Suppressor macrophage treated with lipopolysaccharide for 1 hour (primary cell): ENCODE measurements at regions not wholly inside any gene's neighbourhood (a gene's known extent, or its start where the extent isn't known, plus 50 kb on each side); places are given as distances from the start of the nearest gene placed in this dataset.
"Not testable (repeated sequence)": the region's sequence is repeated elsewhere in the genome, so short reads cannot be mapped to it uniquely, and the experiment has no call there.

Experiments
- DNase-seq, 3 donors: peaks; one replicate each; pipeline ENCODE4 v3.0.0-alpha.2; 2020 to 2022

GRCh38 chr5:119299242-119299614 lies 56.6 kb upstream of the TNFAIP8 start:
- DNase-seq: not testable (repeated sequence)

- DNase-seq: not testable (repeated sequence)
These were observed 56.1 kb upstream of the TNFAIP8 start for GRCh38 chr5:119299615-119300310.

GRCh38 chr5:119300311-119300670 lies 55.5 kb upstream of the TNFAIP8 start:
- DNase-seq: no peak

DNA sequence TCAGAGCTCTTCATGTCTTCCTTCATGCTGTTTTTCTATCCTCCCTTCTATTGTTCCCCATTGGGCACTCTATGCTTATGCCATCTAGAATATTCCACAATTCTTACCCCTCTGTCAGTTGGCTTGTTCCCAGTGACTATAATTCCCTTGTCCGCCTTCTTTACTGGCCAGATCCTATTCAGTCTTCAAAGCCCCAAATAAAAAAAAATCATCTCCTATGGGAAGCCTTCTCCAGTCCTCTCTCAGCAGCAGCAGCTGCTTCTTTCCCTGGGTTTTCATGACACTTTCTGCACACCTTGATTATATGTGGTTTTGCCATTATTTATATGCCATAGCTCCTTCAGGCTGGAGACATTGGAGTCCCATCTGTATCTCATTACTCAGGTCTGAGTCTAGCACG lies 54.6 kb upstream of the TNFAIP8 start:
- DNase-seq: no peak

DNA sequence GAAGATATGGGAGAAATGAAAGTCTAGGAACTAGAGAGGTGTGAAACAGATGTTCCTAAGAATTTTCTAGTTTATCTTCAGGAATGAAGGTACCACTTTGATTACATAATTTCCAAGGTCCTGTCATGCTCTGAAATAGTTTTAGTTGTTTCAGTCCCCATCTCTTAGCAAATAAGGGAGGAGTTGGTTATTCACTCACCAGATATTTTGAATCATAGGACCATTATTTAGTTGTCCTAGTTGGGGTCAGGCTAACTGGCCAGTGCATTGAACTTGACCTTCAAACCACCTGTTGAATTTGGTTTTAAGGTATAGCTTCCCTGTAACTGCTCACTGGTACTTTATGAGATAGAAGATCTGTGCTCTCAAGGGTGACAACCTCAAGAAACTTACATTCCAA lies 53.9 kb upstream of the TNFAIP8 start:
- no peak for DNase-seq

DNA sequence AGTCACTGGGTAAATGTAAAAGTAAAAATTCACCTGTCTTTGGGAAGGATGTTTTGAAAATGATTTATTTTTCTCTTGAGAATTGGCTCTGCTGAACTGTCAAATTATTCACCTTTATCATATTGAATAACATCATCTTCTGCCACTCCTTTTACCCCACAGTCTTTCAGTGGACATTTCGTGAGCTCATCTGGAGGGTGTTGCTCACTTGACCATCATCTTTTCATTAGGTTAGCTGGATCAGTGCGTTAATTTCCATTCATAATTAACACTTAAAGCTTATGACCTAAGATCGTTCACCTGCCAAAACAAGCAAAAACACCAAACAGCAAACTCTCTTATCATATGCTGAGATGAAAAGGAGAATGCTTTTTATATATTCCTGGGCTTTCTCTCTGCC lies 53.4 kb upstream of the TNFAIP8 start:
- no peak for DNase-seq

DNA sequence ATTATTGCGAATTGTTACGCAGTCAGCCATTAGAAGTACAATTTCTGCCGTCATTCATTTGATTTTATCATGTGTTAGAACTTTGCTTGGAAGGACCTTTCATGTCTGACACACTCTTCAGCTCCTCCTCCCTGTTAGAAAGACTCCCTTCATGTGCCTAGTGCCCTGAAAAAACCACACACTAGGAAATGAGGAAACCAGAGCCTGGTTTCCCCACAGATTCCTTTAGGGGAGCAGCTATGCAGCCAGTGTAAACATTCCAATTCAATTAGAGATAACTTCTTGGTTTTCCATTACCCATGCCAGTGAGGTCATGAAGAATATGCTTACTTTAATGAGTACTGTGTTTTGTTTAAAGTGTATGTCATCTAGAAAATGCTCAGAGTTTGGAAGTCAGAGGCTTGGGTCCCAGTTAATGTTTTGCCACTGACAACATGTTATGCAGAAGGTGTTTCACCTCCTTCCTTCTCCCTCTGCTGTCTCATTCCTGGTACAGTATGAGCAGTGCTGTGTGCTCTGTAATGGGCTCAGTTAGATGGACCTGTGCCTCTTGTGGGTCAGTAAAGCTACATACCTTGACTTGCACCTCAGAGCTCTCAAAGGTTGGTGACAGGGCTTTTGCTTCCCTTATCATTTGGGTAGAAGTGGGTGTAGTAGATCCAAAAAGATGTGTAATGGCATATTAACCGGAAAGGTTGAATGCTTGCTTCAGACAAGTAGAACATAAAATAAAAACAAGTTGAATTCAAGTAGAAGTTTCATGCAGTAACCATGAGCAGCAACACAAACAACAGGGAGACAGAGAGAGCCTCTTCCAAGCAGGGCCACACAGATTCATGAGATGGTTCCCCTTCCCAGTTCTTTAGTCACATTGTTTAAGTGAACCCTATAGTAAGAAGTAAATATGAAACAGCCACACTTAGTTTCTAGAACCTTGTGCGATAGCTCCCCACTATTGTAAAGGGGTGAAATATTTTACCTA lies 52.6 kb upstream of the TNFAIP8 start:
- DNase-seq: peak; percentile 49 to 63 (median 54)

GRCh38 chr5:119304439-119305211 lies 51.2 kb upstream of the TNFAIP8 start:
- DNase-seq: peak in 2 of 3 donors; percentile 47 to 65
